GM20000 (cell line): ENCODE measurements at regions not wholly inside any gene's neighbourhood (a gene's known extent, or its start where the extent isn't known, plus 50 kb on each side); places are given as distances from the start of the nearest gene placed in this dataset.
"Not testable (repeated sequence)": the region's sequence is repeated elsewhere in the genome, so short reads cannot be mapped to it uniquely, and the experiment has no call there.

Experiments
- DNase-seq: peaks from one replicate; pipeline ENCODE4 v3.0.0; 2012; ENCODE audit warnings: low spot score
- CTCF ChIP-seq: IDR thresholded peaks from 2 replicates; pipeline ENCODE4 v1.5.1; 2012; ENCODE audit warnings: mild to moderate bottlenecking, control low read depth; ENCODE audit errors: extremely low read depth, missing control alignments

GRCh38 chr9:90175257-90175656 is 467.4 kb downstream of the DIRAS2 start:
- no peak for DNase-seq

GRCh38 chr9:90175865-90176264 is 466.8 kb downstream of the DIRAS2 start:
- no peak for DNase-seq
- TF ChIP-seq CTCF: no peak

More at GRCh38 chr9:90175257-90175656, 467.4 kb downstream of the DIRAS2 start:
- no peak for TF ChIP-seq CTCF

- no peak for DNase-seq
- TF ChIP-seq CTCF: no peak
These were observed 465.7 kb downstream of the DIRAS2 start for GRCh38 chr9:90176901-90177300.

- no peak for DNase-seq
- TF ChIP-seq CTCF: no peak
These were observed 462.2 kb downstream of the DIRAS2 start for GRCh38 chr9:90180381-90180780.

GRCh38 chr9:90188656-90189055 is 454.0 kb downstream of the DIRAS2 start:
- no peak for TF ChIP-seq CTCF
- no peak for DNase-seq

- DNase-seq: peak; percentile 42
- no peak for TF ChIP-seq CTCF
These were observed 453.3 kb downstream of the DIRAS2 start for GRCh38 chr9:90189306-90189705.

- not testable (repeated sequence) for DNase-seq
These were observed 450.2 kb downstream of the DIRAS2 start for GRCh38 chr9:90192465-90192864.

- TF ChIP-seq CTCF: no peak
- no peak for DNase-seq
These were observed 443.7 kb downstream of the DIRAS2 start for GRCh38 chr9:90198956-90199355.
